WERI-Rb-1 (cell line): ENCODE measurements at regions not wholly inside any gene's neighbourhood (a gene's known extent, or its start where the extent isn't known, plus 50 kb on each side); places are given as distances from the start of the nearest gene placed in this dataset.

Experiments
- DNase-seq: peaks from one replicate; pipeline ENCODE4 v3.0.0-alpha.2; 2020
- H3K27ac ChIP-seq: fragments of 250-450 bp; sonication (Bioruptor Pico); 2 replicates; pipeline ENCODE4 v1.5.1; 2020; ENCODE audit warnings: mild to moderate bottlenecking, moderate library complexity
- H3K27me3 ChIP-seq: fragments of 250-450 bp; sonication (Bioruptor Pico); 2 replicates; pipeline ENCODE4 v1.5.1; 2021; ENCODE audit warnings: mild to moderate bottlenecking, low read depth, moderate library complexity; ENCODE audit not compliant: insufficient read depth, severe bottlenecking
- H3K36me3 ChIP-seq: fragments of 250-450 bp; sonication (Bioruptor Pico); 2 replicates; pipeline ENCODE4 v1.5.1; 2020; ENCODE audit warnings: mild to moderate bottlenecking, moderate library complexity
- H3K4me3 ChIP-seq: 2 replicates; pipeline ENCODE4 v1.5.1; 2011; ENCODE audit warnings: low read depth, mild to moderate bottlenecking, control low read depth, low read length
- H3K9me3 ChIP-seq: fragments of 250-450 bp; sonication (Bioruptor Pico); 2 replicates; pipeline ENCODE4 v1.5.1; 2021; ENCODE audit warnings: mild to moderate bottlenecking, moderate library complexity; ENCODE audit not compliant: severe bottlenecking
- CTCF ChIP-seq: IDR thresholded peaks from 2 replicates; pipeline ENCODE4 v1.5.1; 2011; ENCODE audit warnings: low read depth, mild to moderate bottlenecking, control low read depth, inconsistent platforms, low read length

GRCh38 chr13:82720986-82721385 is 1161.3 kb downstream of the SLITRK1 start:
- Histone ChIP-seq H3K36me3 (no peaks in the 10 kb centered on the region), H3K27ac (no peak overlapping the region), H3K9me3 (no peaks in the 10 kb centered on the region), H3K4me3 (no peak overlapping the region), H3K27me3 (no peaks in the 10 kb centered on the region)
- DNase-seq: no peak
- no peak for TF ChIP-seq CTCF

GRCh38 chr13:82719987-82720386 is 1162.3 kb downstream of the SLITRK1 start:
- Histone ChIP-seq H3K4me3 (no peak overlapping the region), H3K9me3 (no peaks in the 10 kb centered on the region), H3K27me3 (no peaks in the 10 kb centered on the region), H3K36me3 (no peaks in the 10 kb centered on the region), H3K27ac (no peak overlapping the region)
- no peak for TF ChIP-seq CTCF
- DNase-seq: no peak

GRCh38 chr13:82717249-82717648 is 1165.0 kb downstream of the SLITRK1 start:
- Histone ChIP-seq H3K27ac (no peak overlapping the region), H3K9me3 (no peaks in the 10 kb centered on the region), H3K36me3 (no peaks in the 10 kb centered on the region), H3K4me3 (no peak overlapping the region), H3K27me3 (no peaks in the 10 kb centered on the region)
- DNase-seq: no peak
- no peak for TF ChIP-seq CTCF

DNA sequence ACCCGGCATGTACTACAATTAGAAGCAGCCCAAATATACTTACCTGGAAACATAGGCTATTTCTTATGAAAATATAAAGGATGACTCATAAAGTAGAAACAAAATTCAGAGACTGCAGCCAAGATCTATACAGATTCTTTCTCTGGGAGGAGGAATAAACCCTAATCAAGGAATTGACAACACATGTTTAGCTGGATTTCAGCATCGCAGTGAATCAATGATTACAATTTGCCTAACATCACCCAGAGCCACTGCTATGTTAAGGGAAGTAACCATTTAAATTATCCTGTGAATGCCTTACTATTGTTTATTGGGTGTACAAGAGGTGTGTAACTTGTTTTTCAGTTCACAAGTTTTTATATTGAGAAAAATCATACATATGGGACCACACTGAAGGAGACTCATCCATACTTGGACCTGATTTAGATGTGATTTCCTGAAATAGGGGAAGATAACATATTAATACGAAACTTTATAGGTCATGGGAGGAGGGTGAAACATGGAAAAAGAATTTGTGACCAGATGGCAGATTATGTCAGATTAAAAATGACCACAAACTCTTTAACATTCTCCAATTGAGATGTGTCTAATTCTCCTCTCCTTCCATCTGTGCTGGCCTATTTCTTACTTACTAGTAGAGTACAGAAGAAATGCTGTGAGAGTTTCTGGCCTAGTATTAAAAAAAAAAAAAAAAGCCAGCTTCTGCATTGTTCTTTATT is 1168.4 kb downstream of the SLITRK1 start:
- no peaks in the 10 kb centered on the region for H3K9me3 ChIP-seq
- no peaks in the 10 kb centered on the region for H3K36me3 ChIP-seq
- no peak for DNase-seq
- no peak for TF ChIP-seq CTCF
- no peak overlapping the region for H3K4me3 ChIP-seq
- H3K27ac ChIP-seq: no peak overlapping the region
- no peaks in the 10 kb centered on the region for H3K27me3 ChIP-seq

- H3K27ac ChIP-seq: no peak overlapping the region
- H3K4me3 ChIP-seq: no peak overlapping the region
- TF ChIP-seq CTCF: no peak
- no peak for DNase-seq
- no peaks in the 10 kb centered on the region for H3K27me3 ChIP-seq
- H3K9me3 ChIP-seq: no peaks in the 10 kb centered on the region
- no peaks in the 10 kb centered on the region for H3K36me3 ChIP-seq
Observed at GRCh38 chr13:82702513-82702912, 1179.8 kb downstream of the SLITRK1 start.

GRCh38 chr13:82701020-82701419 is 1181.3 kb downstream of the SLITRK1 start:
- no peak for TF ChIP-seq CTCF
- no peak overlapping the region for H3K4me3 ChIP-seq
- H3K27ac ChIP-seq: no peak overlapping the region
- H3K9me3 ChIP-seq: no peaks in the 10 kb centered on the region
- H3K27me3 ChIP-seq: no peaks in the 10 kb centered on the region
- no peak for DNase-seq
- H3K36me3 ChIP-seq: no peaks in the 10 kb centered on the region
